Transverse colon (tissue), 4 donors: ENCODE measurements at regions not wholly inside any gene's neighbourhood (a gene's known extent, or its start where the extent isn't known, plus 50 kb on each side); places are given as distances from the start of the nearest gene placed in this dataset.

Experiments used
- DNase-seq: peaks from one replicate; pipeline ENCODE4 v3.0.0-alpha.2; 2019
- H3K27ac ChIP-seq, 4 donors: fragments of 200-600 bp; sonication (generic); 2 replicates each; pipeline ENCODE4 v1.5.1; 2016 to 2018; ENCODE audit warnings: inconsistent platforms in 4 of 4
- H3K27me3 ChIP-seq: fragments of 200-600 bp; sonication (generic); 2 replicates; pipeline ENCODE4 v1.5.1; 2017; ENCODE audit warnings: inconsistent platforms
- H3K36me3 ChIP-seq, 4 donors: fragments of 200-600 bp; sonication (generic); 2 replicates each; pipeline ENCODE4 v1.5.1; 2017 to 2019; ENCODE audit warnings: inconsistent platforms in 4 of 4
- H3K4me1 ChIP-seq, 4 donors: fragments of 200-600 bp; sonication (generic); 2 replicates each; pipeline ENCODE4 v1.5.1; 2017 to 2020; ENCODE audit warnings: inconsistent platforms in 4 of 4
- H3K4me3 ChIP-seq, 4 donors: fragments of 200-600 bp; sonication (generic); 1 replicate in 1 of 4; 2 replicates in 3 of 4; pipeline versions ENCODE4 v1.5.1 to v1.6.1; 2017 to 2019; ENCODE audit warnings: inconsistent platforms in 4 of 4
- H3K9me3 ChIP-seq, 2 donors: fragments of 200-600 bp; sonication (generic); 2 replicates each; pipeline ENCODE4 v1.5.1; 2017 to 2019; ENCODE audit warnings: inconsistent platforms in 2 of 2
- CTCF ChIP-seq, 5 experiments: fragments of 200-600 bp in 3 of 5; fragments of 450-650 bp in 2 of 5; sonication (generic) in 3 of 5; IDR thresholded peaks; 1 replicate in 2 of 5; 2 replicates in 3 of 5; pipeline ENCODE4 v1.5.1; 2016 to 2017; ENCODE audit warnings: antibody characterized with exemption in 5 of 5, inconsistent platforms in 3 of 5, mild to moderate bottlenecking in 2 of 5, moderate library complexity in 1 of 5
- EP300 ChIP-seq: sonication (generic); formaldehyde crosslinking; IDR thresholded peaks from one replicate; pipeline ENCODE4 v1.6.1; 2017; ENCODE audit warnings: antibody characterized with exemption, low read depth
- POLR2A ChIP-seq: fragments of 450-650 bp; IDR thresholded peaks from one replicate; pipeline ENCODE4 v1.6.1; 2016; ENCODE audit warnings: antibody characterized with exemption, mild to moderate bottlenecking, moderate library complexity
- POLR2AphosphoS5 ChIP-seq, 3 donors: sonication (generic); formaldehyde crosslinking; IDR thresholded peaks; one replicate each; pipeline ENCODE4 v1.6.1; 2016; ENCODE audit warnings: antibody characterized with exemption in 3 of 3
- WGBS, 2 donors: methylation state at CpG; one replicate each; pipeline ENCODE4 v1.1.5; 2018; ENCODE audit warnings: low coverage in 1 of 2; 5-methylcytosine and 5-hydroxymethylcytosine counted together
- in situ Hi-C, 4 donors: fragments of 200-750 bp; cut with MboI; loops; one replicate each; pipeline versions ENCODE4 v1.15.0 to v1.15.1; 2017; ENCODE audit warnings: low sequenced_read_pairs in 3 of 4, low pct_ligation_motif_present in 1 of 4, low pct_unique_long_range_greater_than_20kb in 1 of 4
- intact Hi-C: fragments of 100-400 bp; cut with DNase I; formaldehyde crosslinking; loops from one replicate; pipeline ENCODE4 v1.15.1; 2023; ENCODE audit warnings: low total_unique reads

DNA sequence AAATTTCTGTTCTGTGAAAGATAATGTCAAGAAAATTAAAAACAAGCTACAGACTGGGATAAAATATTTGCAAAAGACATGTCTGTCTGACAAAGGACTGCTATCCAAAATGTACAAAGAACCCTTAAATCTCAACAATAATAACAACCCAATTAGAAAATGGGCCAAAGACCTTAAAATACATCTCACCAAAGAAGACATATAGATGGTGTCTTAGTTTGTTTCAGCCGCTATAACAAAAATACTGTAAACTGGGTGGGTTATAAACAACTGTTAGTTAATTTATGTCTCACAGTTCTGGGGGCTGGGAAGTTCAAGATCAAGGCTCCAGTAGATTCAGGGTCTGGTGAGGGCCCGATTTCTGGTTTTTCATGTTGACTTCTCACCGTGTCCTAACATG lies 106.2 kb upstream of the AGTR1 start:
- no peaks in the 10 kb centered on the region for H3K4me1 ChIP-seq
- H3K36me3 ChIP-seq: no peaks in the 10 kb centered on the region
- intact Hi-C loops (no loop called here), in situ Hi-C loops (no loop called here)
- H3K27me3 ChIP-seq: no peaks in the 10 kb centered on the region
- H3K4me3 ChIP-seq: no peak overlapping the region
- DNase-seq: no peak
- H3K27ac ChIP-seq: no peak overlapping the region
- H3K9me3 ChIP-seq: no peaks in the 10 kb centered on the region
- TF ChIP-seq POLR2AphosphoS5 (IDR thresholded peaks at IDR 0.05): no peak
- TF ChIP-seq CTCF (IDR thresholded peaks at IDR 0.05): no peak
- no peak for TF ChIP-seq POLR2A
- TF ChIP-seq EP300: no peak
- WGBS, 2 donors: 89 to 100% methylated on average over 3 of the region's 3 CpGs

DNA sequence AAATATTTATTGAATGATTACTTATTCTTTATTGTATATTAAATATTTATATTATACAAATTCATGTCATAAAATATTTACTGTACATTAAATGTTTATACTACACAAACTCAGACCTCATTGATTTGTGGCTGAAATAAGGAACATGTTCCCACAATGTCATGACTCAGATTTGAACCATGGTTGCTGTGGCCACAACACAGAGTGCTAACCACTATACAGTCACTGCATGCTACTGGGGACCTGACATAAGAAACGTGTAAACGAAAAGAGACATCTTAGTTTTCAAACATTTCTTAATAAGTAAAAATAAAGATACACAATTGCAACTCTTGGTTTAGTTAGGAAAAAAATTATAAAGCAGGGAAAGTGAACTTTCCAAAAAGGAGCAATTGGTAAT lies 99.1 kb upstream of the AGTR1 start:
- WGBS, 2 donors: 81 to 85% methylated on average over 2 of the region's 2 CpGs
- Histone ChIP-seq H3K36me3 (no peaks in the 10 kb centered on the region), H3K27ac (no peak overlapping the region), H3K27me3 (no peaks in the 10 kb centered on the region), H3K9me3 (no peaks in the 10 kb centered on the region), H3K4me1 (peaks cover 0 to 43% (median 25%) of the 10 kb centered on the region in 4 donors), H3K4me3 (no peak overlapping the region)
- intact Hi-C loops: no loop called here
- in situ Hi-C loops: no loop called here
- no peak for DNase-seq
- TF ChIP-seq CTCF (IDR thresholded peaks at IDR 0.05) (no peak), POLR2AphosphoS5 (IDR thresholded peaks at IDR 0.05) (no peak), POLR2A (no peak), EP300 (no peak)

DNA sequence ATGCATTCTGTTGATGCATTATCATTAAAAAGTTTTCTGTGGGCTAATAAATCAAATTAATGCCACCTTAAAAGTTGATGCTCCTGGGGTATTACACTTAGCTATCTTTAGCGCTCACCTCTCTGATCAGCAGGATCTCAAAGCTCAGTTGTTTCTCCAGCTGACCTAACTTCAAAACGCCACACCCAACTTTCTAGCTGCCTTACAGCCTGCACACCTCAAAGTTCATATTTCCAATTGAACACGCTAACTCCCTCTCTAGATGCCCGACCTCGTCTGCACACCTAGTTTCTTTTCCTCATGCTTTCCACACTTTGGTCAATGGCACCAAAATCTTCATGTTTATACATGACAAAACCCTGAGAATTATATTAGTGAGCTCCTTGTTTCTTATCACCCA lies 98.2 kb upstream of the AGTR1 start:
- intact Hi-C loops: no loop called here
- H3K36me3 ChIP-seq: no peaks in the 10 kb centered on the region
- in situ Hi-C loops: no loop called here
- H3K27ac ChIP-seq: peak overlapping the region in 3 of 4 donors; percentile 22 to 73 (median 72)
- peaks cover 0 to 49% (median 25%) of the 10 kb centered on the region in 4 donors for H3K4me1 ChIP-seq
- WGBS, 2 donors: 51 to 53% methylated on average over 5 of the region's 5 CpGs
- peak; percentile 38 for DNase-seq
- TF ChIP-seq POLR2AphosphoS5 (IDR thresholded peaks at IDR 0.05) (peak in 2 of 3 donors; percentile 12 to 18), POLR2A (no peak)
- H3K9me3 ChIP-seq: no peaks in the 10 kb centered on the region
- H3K4me3 ChIP-seq: no peak overlapping the region
- no peaks in the 10 kb centered on the region for H3K27me3 ChIP-seq

DNA sequence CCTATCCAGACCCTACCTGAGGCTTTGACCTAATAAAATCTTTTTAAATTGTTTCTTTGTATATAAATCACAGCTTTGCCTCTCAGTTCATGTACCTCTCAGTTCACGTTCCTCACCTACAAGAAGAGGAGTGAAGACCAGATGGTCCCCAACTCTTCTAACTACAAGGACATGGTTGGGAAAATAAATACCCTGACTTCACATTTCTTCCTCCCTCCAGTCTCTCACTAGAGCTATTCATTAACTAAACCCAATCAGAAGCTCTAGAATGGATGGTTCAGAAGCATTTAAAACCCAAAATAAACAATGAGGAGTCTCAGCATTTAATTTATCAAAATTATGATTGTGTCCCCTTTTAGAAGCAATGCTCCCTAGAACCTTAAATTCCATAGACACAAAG lies 97.3 kb upstream of the AGTR1 start:
- Histone ChIP-seq H3K36me3 (no peaks in the 10 kb centered on the region), H3K27me3 (no peaks in the 10 kb centered on the region), H3K4me1 (peaks cover 0 to 54% (median 25%) of the 10 kb centered on the region in 4 donors), H3K9me3 (no peaks in the 10 kb centered on the region), H3K4me3 (no peak overlapping the region), H3K27ac (peak overlapping the region in 3 of 4 donors; percentile 22 to 73 (median 72))
- in situ Hi-C loops (no loop called here), intact Hi-C loops (no loop called here)
- DNase-seq: no peak
- 0 to 45% methylated on average over 1 of the region's 1 CpG for WGBS, 2 donors
- TF ChIP-seq EP300: no peak
- no peak for TF ChIP-seq POLR2A
- no peak for TF ChIP-seq CTCF (IDR thresholded peaks at IDR 0.05)
- no peak for TF ChIP-seq POLR2AphosphoS5 (IDR thresholded peaks at IDR 0.05)
